Esophagus muscularis mucosa (tissue), 3 donors: ENCODE measurements at regions not wholly inside any gene's neighbourhood (a gene's known extent, or its start where the extent isn't known, plus 50 kb on each side); places are given as distances from the start of the nearest gene placed in this dataset.

Experiments
- CTCF ChIP-seq, 3 experiments: fragments of 200-600 bp in 2 of 3; fragments of 450-650 bp in 1 of 3; sonication (generic) in 2 of 3; IDR thresholded peaks; one replicate each; pipeline ENCODE4 v1.5.1; 2017 to 2019; ENCODE audit warnings: antibody characterized with exemption in 3 of 3, mild to moderate bottlenecking in 2 of 3, moderate library complexity in 1 of 3
- POLR2A ChIP-seq: fragments of 450-650 bp; IDR thresholded peaks from one replicate; pipeline ENCODE4 v1.6.1; 2017; ENCODE audit warnings: antibody characterized with exemption, moderate library complexity, mild to moderate bottlenecking, low read depth

- TF ChIP-seq POLR2A, result no peak
- TF ChIP-seq CTCF (IDR thresholded peaks at IDR 0.05), result no peak
Measured at GRCh38 chr5:58133631-58134296, 326.1 kb downstream of the PLK2 start.
